IMR-90 (cell line): ENCODE measurements at regions not wholly inside any gene's neighbourhood (a gene's known extent, or its start where the extent isn't known, plus 50 kb on each side); places are given as distances from the start of the nearest gene placed in this dataset.

Source experiments
- BHLHE40 ChIP-seq: fragments of 150-350 bp; IDR thresholded peaks from 2 replicates; pipeline ENCODE4 v1.6.1; 2016; ENCODE audit warnings: mild to moderate bottlenecking, low read depth, low read length
- CHD1 ChIP-seq: IDR thresholded peaks from 2 replicates; pipeline ENCODE4 v1.6.1; 2012; ENCODE audit warnings: low read depth, low read length, improper control_type of control experiment
- FOS ChIP-seq: fragments of 150-350 bp; IDR thresholded peaks from 2 replicates; pipeline ENCODE4 v1.6.1; 2016; ENCODE audit warnings: low read depth, low read length
- MAFK ChIP-seq: IDR thresholded peaks from 2 replicates; pipeline ENCODE4 v1.6.1; 2012; ENCODE audit warnings: low read depth, low read length, improper control_type of control experiment
- MAZ ChIP-seq: IDR thresholded peaks from 2 replicates; pipeline ENCODE4 v1.6.1; 2012; ENCODE audit warnings: low read depth, mild to moderate bottlenecking, low read length, improper control_type of control experiment, moderate library complexity, borderline replicate concordance
- MXI1 ChIP-seq: IDR thresholded peaks from 2 replicates; pipeline ENCODE4 v1.6.1; 2012; ENCODE audit warnings: low read depth, mild to moderate bottlenecking, low read length, moderate library complexity, borderline replicate concordance
- NFE2L2 ChIP-seq: fragments of 150-350 bp; IDR thresholded peaks from 2 replicates; pipeline ENCODE4 v1.6.1; 2016; ENCODE audit warnings: low read depth, mild to moderate bottlenecking, low read length
- POLR2A ChIP-seq: IDR thresholded peaks from 2 replicates; pipeline ENCODE4 v1.6.1; 2012; ENCODE audit warnings: mild to moderate bottlenecking, low read depth, low read length
- RAD21 ChIP-seq: IDR thresholded peaks from 2 replicates; pipeline ENCODE4 v1.6.1; 2012; ENCODE audit warnings: low read length, improper control_type of control experiment
- RCOR1 ChIP-seq: IDR thresholded peaks from 2 replicates; pipeline ENCODE4 v1.6.1; 2012; ENCODE audit warnings: mild to moderate bottlenecking, low read length, improper control_type of control experiment; ENCODE audit not compliant: insufficient replicate concordance
- RFX5 ChIP-seq: IDR thresholded peaks from 2 replicates; pipeline ENCODE4 v1.8.0; 2012; ENCODE audit warnings: low read depth, mild to moderate bottlenecking, low read length, moderate library complexity
- TF ChIP-seq, protein P1 (sequence below): conservative IDR thresholded peaks from 2 replicates; pipeline ENCODE4 v1.5.1; 2012; ENCODE audit warnings: mild to moderate bottlenecking, low read depth, low read length, improper control_type of control experiment
- TF ChIP-seq, protein P2 (sequence below): fragments of 150-350 bp; IDR thresholded peaks from 2 replicates; pipeline ENCODE4 v1.6.1; 2017; ENCODE audit warnings: mild to moderate bottlenecking, antibody characterized with exemption, low read length, low read depth
- TF ChIP-seq, protein P3 (sequence below): fragments of 150-350 bp; IDR thresholded peaks from 2 replicates; pipeline ENCODE4 v1.6.1; 2016; ENCODE audit warnings: low read depth, mild to moderate bottlenecking, low read length, moderate library complexity, borderline replicate concordance

DNA sequence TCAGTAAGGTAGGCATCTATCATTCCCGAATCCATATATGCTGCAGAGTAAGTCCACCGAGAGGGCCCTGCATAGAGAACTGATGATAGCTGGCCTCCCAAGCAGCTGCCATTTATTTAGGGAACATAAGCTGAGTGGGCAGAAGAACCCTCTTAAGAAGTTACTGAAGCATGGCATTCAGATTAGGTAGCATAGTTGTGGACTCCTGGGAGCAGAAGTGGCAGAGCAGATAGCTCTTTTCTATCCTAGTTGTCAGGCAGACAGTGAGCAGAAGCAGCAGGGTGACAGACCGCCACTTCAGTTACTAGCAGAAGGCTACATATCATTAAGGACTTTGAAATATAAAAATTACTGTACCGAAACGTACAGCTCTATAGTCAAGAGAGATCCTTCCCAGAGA, 454.7 kb downstream of the PPP4R3C start:
- TF ChIP-seq, protein P1, sequence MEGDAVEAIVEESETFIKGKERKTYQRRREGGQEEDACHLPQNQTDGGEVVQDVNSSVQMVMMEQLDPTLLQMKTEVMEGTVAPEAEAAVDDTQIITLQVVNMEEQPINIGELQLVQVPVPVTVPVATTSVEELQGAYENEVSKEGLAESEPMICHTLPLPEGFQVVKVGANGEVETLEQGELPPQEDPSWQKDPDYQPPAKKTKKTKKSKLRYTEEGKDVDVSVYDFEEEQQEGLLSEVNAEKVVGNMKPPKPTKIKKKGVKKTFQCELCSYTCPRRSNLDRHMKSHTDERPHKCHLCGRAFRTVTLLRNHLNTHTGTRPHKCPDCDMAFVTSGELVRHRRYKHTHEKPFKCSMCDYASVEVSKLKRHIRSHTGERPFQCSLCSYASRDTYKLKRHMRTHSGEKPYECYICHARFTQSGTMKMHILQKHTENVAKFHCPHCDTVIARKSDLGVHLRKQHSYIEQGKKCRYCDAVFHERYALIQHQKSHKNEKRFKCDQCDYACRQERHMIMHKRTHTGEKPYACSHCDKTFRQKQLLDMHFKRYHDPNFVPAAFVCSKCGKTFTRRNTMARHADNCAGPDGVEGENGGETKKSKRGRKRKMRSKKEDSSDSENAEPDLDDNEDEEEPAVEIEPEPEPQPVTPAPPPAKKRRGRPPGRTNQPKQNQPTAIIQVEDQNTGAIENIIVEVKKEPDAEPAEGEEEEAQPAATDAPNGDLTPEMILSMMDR, result no peak
- TF ChIP-seq BHLHE40, result no peak
- no peak for TF ChIP-seq CHD1
- TF ChIP-seq POLR2A, result no peak
- TF ChIP-seq MAFK, result no peak
- TF ChIP-seq MAZ, result no peak
- no peak for TF ChIP-seq RFX5
- TF ChIP-seq RAD21, result no peak
- TF ChIP-seq RCOR1, result no peak
- TF ChIP-seq, protein P2, sequence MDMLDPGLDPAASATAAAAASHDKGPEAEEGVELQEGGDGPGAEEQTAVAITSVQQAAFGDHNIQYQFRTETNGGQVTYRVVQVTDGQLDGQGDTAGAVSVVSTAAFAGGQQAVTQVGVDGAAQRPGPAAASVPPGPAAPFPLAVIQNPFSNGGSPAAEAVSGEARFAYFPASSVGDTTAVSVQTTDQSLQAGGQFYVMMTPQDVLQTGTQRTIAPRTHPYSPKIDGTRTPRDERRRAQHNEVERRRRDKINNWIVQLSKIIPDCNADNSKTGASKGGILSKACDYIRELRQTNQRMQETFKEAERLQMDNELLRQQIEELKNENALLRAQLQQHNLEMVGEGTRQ, result no peak
- TF ChIP-seq NFE2L2, result no peak
- TF ChIP-seq, protein P3, sequence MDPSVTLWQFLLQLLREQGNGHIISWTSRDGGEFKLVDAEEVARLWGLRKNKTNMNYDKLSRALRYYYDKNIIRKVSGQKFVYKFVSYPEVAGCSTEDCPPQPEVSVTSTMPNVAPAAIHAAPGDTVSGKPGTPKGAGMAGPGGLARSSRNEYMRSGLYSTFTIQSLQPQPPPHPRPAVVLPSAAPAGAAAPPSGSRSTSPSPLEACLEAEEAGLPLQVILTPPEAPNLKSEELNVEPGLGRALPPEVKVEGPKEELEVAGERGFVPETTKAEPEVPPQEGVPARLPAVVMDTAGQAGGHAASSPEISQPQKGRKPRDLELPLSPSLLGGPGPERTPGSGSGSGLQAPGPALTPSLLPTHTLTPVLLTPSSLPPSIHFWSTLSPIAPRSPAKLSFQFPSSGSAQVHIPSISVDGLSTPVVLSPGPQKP, result no peak
- no peak for TF ChIP-seq FOS
- no peak for TF ChIP-seq MXI1
